ENCODE measurements at regions not wholly inside any gene's neighbourhood (a gene's known extent, or its start where the extent isn't known, plus 50 kb on each side); places are given as distances from the start of the nearest gene placed in this dataset.
"Not testable (repeated sequence)": the region's sequence is repeated elsewhere in the genome, so short reads cannot be mapped to it uniquely, and the experiment has no call there.

- no peaks in the 10 kb centered on the region for H3K4me1 Mint-ChIP-seq (ENCODE audit: low read depth)
- H3K36me3 Mint-ChIP-seq (ENCODE audit: low read depth), result no peaks in the 10 kb centered on the region
- ATAC-seq (no peak), DNase-seq (no peak)
- no peak overlapping the region for H3K27ac Mint-ChIP-seq
- ChIA-PET POLR2A (no interaction called here), CTCF (no interaction called here)
- H3K9me3 Mint-ChIP-seq (ENCODE audit: insufficient read depth), result no peaks in the 10 kb centered on the region
- H3K4me3 Mint-ChIP-seq, result no peak overlapping the region
- no peaks in the 10 kb centered on the region for H3K27me3 Mint-ChIP-seq (ENCODE audit: low read depth)
Measured at GRCh38 chr13:31591642-31592233, 147.6 kb upstream of the RXFP2 start.

- Mint-ChIP-seq H3K27ac (no peak overlapping the region), H3K4me1 (ENCODE audit: low read depth) (no peaks in the 10 kb centered on the region), H3K4me3 (no peak overlapping the region), H3K27me3 (ENCODE audit: low read depth) (no peaks in the 10 kb centered on the region), H3K36me3 (ENCODE audit: low read depth) (no peaks in the 10 kb centered on the region), H3K9me3 (ENCODE audit: insufficient read depth) (no peaks in the 10 kb centered on the region)
- no peak for ATAC-seq
- DNase-seq, result no peak
- ChIA-PET POLR2A (no interaction called here), CTCF (no interaction called here)
Measured at GRCh38 chr13:31594056-31594455, 145.3 kb upstream of the RXFP2 start.

- CTCF ChIA-PET, result no interaction called here
- no peak overlapping the region for H3K27ac Mint-ChIP-seq
- H3K36me3 Mint-ChIP-seq (ENCODE audit: low read depth), result no peaks in the 10 kb centered on the region
- H3K27me3 Mint-ChIP-seq (ENCODE audit: low read depth), result no peaks in the 10 kb centered on the region
- POLR2A ChIA-PET, result no interaction called here
- H3K9me3 Mint-ChIP-seq (ENCODE audit: insufficient read depth), result no peaks in the 10 kb centered on the region
- no peaks in the 10 kb centered on the region for H3K4me1 Mint-ChIP-seq (ENCODE audit: low read depth)
- ATAC-seq (no peak), DNase-seq (no peak)
- no peak overlapping the region for H3K4me3 Mint-ChIP-seq
Measured at GRCh38 chr13:31595563-31595962, 143.8 kb upstream of the RXFP2 start.

GRCh38 chr13:31598990-31599389 lies 140.3 kb upstream of the RXFP2 start:
- Mint-ChIP-seq H3K36me3 (ENCODE audit: low read depth) (no peaks in the 10 kb centered on the region), H3K27me3 (ENCODE audit: low read depth) (no peaks in the 10 kb centered on the region), H3K27ac (no peak overlapping the region), H3K4me1 (ENCODE audit: low read depth) (no peaks in the 10 kb centered on the region), H3K4me3 (no peak overlapping the region), H3K9me3 (ENCODE audit: insufficient read depth) (no peaks in the 10 kb centered on the region)
- no peak for DNase-seq
- CTCF ChIA-PET, result no interaction called here
- POLR2A ChIA-PET, result no interaction called here
- no peak for ATAC-seq

- no peak for DNase-seq
- no peak overlapping the region for H3K27ac Mint-ChIP-seq
- ChIA-PET POLR2A (no interaction called here), CTCF (no interaction called here)
- H3K9me3 Mint-ChIP-seq (ENCODE audit: insufficient read depth), result no peaks in the 10 kb centered on the region
- no peak overlapping the region for H3K4me3 Mint-ChIP-seq
- no peaks in the 10 kb centered on the region for H3K27me3 Mint-ChIP-seq (ENCODE audit: low read depth)
- ATAC-seq, result no peak
- H3K4me1 Mint-ChIP-seq (ENCODE audit: low read depth), result no peaks in the 10 kb centered on the region
- H3K36me3 Mint-ChIP-seq (ENCODE audit: low read depth), result no peaks in the 10 kb centered on the region
Measured at GRCh38 chr13:31605076-31605860, 134.1 kb upstream of the RXFP2 start.

GRCh38 chr13:31607531-31607930 lies 131.8 kb upstream of the RXFP2 start:
- H3K27ac Mint-ChIP-seq; ATAC-seq; CTCF ChIA-PET; H3K9me3 Mint-ChIP-seq (ENCODE audit: insufficient read depth); H3K4me1 Mint-ChIP-seq (ENCODE audit: low read depth); H3K36me3 Mint-ChIP-seq (ENCODE audit: low read depth); POLR2A ChIA-PET; H3K4me3 Mint-ChIP-seq; DNase-seq; H3K27me3 Mint-ChIP-seq (ENCODE audit: low read depth): not testable (repeated sequence)

GRCh38 chr13:31608780-31609179 lies 130.5 kb upstream of the RXFP2 start:
- H3K9me3 Mint-ChIP-seq (ENCODE audit: insufficient read depth); ATAC-seq; H3K27me3 Mint-ChIP-seq (ENCODE audit: low read depth); H3K36me3 Mint-ChIP-seq (ENCODE audit: low read depth); DNase-seq; H3K27ac Mint-ChIP-seq; POLR2A ChIA-PET; H3K4me3 Mint-ChIP-seq; H3K4me1 Mint-ChIP-seq (ENCODE audit: low read depth); CTCF ChIA-PET: not testable (repeated sequence)

GRCh38 chr13:31610270-31610998 lies 128.9 kb upstream of the RXFP2 start:
- ChIA-PET POLR2A (no interaction called here), CTCF (no interaction called here)
- no peak overlapping the region for H3K4me3 Mint-ChIP-seq
- H3K36me3 Mint-ChIP-seq (ENCODE audit: low read depth), result no peaks in the 10 kb centered on the region
- ATAC-seq (no peak), DNase-seq (no peak)
- H3K9me3 Mint-ChIP-seq (ENCODE audit: insufficient read depth), result peaks cover 3% of the 10 kb centered on the region
- H3K27ac Mint-ChIP-seq, result no peak overlapping the region
- no peaks in the 10 kb centered on the region for H3K27me3 Mint-ChIP-seq (ENCODE audit: low read depth)
- no peaks in the 10 kb centered on the region for H3K4me1 Mint-ChIP-seq (ENCODE audit: low read depth)

GRCh38 chr13:31611214-31611613 lies 128.1 kb upstream of the RXFP2 start:
- no peak for ATAC-seq
- CTCF ChIA-PET, result no interaction called here
- H3K4me1 Mint-ChIP-seq (ENCODE audit: low read depth), result no peaks in the 10 kb centered on the region
- no peaks in the 10 kb centered on the region for H3K27me3 Mint-ChIP-seq (ENCODE audit: low read depth)
- H3K27ac Mint-ChIP-seq, result no peak overlapping the region
- H3K4me3 Mint-ChIP-seq, result no peak overlapping the region
- DNase-seq, result no peak
- POLR2A ChIA-PET, result no interaction called here
- peaks cover 3% of the 10 kb centered on the region for H3K9me3 Mint-ChIP-seq (ENCODE audit: insufficient read depth)
- no peaks in the 10 kb centered on the region for H3K36me3 Mint-ChIP-seq (ENCODE audit: low read depth)

GRCh38 chr13:31614073-31614472 lies 125.3 kb upstream of the RXFP2 start:
- CTCF ChIA-PET, result no interaction called here
- POLR2A ChIA-PET, result no interaction called here
- DNase-seq (no peak), ATAC-seq (no peak)
- H3K9me3 Mint-ChIP-seq (ENCODE audit: insufficient read depth), result peaks cover 3% of the 10 kb centered on the region
- H3K27me3 Mint-ChIP-seq (ENCODE audit: low read depth), result no peaks in the 10 kb centered on the region
- H3K4me3 Mint-ChIP-seq, result no peak overlapping the region
- H3K36me3 Mint-ChIP-seq (ENCODE audit: low read depth), result no peaks in the 10 kb centered on the region
- H3K27ac Mint-ChIP-seq, result no peak overlapping the region
- H3K4me1 Mint-ChIP-seq (ENCODE audit: low read depth), result no peaks in the 10 kb centered on the region

GRCh38 chr13:31614704-31615103 lies 124.6 kb upstream of the RXFP2 start:
- no peak for DNase-seq
- Mint-ChIP-seq H3K36me3 (ENCODE audit: low read depth) (no peaks in the 10 kb centered on the region), H3K4me1 (ENCODE audit: low read depth) (no peaks in the 10 kb centered on the region), H3K27ac (no peak overlapping the region), H3K9me3 (ENCODE audit: insufficient read depth) (peaks cover 3% of the 10 kb centered on the region), H3K27me3 (ENCODE audit: low read depth) (no peaks in the 10 kb centered on the region), H3K4me3 (no peak overlapping the region)
- CTCF ChIA-PET, result no interaction called here
- ATAC-seq, result no peak
- POLR2A ChIA-PET, result no interaction called here

- no peaks in the 10 kb centered on the region for H3K36me3 Mint-ChIP-seq (ENCODE audit: low read depth)
- H3K27me3 Mint-ChIP-seq (ENCODE audit: low read depth), result no peaks in the 10 kb centered on the region
- CTCF ChIA-PET, result no interaction called here
- ATAC-seq (no peak), DNase-seq (no peak)
- H3K27ac Mint-ChIP-seq, result no peak overlapping the region
- no peaks in the 10 kb centered on the region for H3K4me1 Mint-ChIP-seq (ENCODE audit: low read depth)
- POLR2A ChIA-PET, result no interaction called here
- no peaks in the 10 kb centered on the region for H3K9me3 Mint-ChIP-seq (ENCODE audit: insufficient read depth)
- H3K4me3 Mint-ChIP-seq, result no peak overlapping the region
Measured at GRCh38 chr13:31625115-31625514, 114.2 kb upstream of the RXFP2 start.

All from activated CD8-positive, alpha-beta T cell treated with anti-CD3 and anti-CD28 coated beads, Interleukin-2, amount 10 ng/mL, durations not matched to agents 7 days and 5 days (primary cell).